Islet precursor cell (in vitro differentiated cells): ENCODE measurements at regions not wholly inside any gene's neighbourhood (a gene's known extent, or its start where the extent isn't known, plus 50 kb on each side); places are given as distances from the start of the nearest gene placed in this dataset.
A peak's percentile ranks its signal among the peaks of the same experiment; 100 is the strongest.
"Not testable (repeated sequence)": the region's sequence is repeated elsewhere in the genome, so short reads cannot be mapped to it uniquely, and the experiment has no call there.

Experiments
- DNase-seq: peaks from one replicate; pipeline ENCODE4 v3.0.0-alpha.2; 2018

DNA sequence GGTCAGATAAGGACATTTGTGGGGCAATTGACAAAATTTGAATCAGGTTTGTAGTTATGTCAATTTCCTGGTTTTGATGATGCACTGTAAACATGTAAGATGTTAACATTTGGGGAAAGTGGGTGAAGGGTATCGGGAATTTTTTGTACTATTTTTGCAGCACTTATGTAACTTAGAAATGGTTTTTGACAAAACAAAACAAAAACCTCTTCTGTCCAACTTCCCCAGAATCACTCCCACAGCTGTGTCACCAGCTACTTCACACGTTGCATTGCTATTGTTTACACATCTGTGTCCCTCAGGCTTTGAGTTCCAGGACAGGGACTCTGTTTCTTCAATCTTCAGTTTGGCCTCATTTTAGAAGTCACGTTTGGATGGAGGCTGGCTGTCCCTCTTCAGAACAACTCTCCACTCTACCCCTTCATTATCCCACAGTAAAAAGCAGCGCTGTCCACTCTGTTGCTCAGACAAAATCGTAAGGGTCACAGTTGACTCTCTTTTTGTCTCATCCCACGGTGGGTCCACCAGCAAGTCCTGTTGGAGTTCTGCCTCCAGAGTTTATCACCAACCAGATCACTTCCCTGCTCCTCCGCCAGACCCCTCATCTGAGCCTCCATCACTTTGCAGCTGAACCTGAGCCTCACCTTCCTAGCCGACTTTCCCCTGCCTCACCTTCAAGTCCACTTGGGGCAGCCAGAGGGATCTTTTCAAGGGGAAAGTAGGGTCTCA, 63.2 kb downstream of the NENF start:
- DNase-seq: peak; percentile 29

- no peak for DNase-seq
These were observed 64.0 kb downstream of the NENF start for GRCh38 chr1:212496682-212497081.

DNA sequence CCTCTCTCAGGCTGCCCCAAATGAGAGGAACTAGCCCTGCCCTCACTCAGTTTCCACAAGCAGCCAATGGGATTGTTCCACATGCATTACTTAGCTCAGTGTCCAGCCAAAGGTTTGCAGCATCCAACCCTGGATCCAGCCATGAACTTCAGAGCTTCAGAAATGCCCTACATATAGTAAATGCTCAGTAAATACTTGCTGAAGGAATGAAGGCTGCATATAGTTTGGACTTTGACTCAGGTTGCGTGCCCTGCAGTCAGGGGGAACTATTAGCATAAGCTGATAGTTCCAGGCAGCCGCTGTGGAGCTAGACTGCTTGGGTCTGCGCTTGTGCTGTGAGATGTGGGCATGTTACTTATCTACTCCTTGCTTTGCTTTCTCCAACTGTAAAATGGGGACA, 64.8 kb downstream of the NENF start:
- no peak for DNase-seq

DNA sequence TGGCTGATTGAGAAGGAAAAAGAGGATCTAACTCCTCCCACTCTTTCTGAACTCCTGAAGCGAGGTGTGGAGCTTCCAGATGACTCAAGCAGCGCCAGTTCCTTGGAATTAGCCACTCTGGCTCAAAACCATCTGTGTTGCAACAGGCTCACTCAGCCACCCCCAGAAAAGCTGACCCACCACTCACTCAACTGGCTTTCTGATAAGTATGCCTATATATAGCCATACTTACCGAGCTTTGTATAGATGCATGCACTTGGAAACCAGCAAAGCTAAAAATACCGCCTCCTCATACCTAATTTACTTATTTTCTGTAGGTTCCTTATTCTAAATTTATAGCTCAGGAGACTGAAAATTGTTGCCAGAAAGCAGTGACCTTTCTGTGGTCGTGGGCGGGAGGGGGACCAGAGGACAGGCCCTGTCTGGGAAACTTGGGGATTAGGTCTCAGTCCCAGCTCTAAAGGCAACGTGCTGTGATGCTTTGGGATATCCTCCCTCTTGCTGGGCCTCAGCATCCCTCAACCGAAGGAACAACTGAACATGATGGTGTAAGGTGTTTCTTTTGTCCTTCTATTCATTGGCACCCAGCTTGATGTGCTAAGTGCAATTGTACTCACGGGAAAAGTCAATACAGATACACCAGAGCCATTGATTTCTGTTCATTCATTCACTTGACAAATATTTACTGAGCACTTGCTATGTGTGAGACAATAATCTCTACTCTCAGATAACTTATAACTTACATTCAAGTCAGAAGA, 65.7 kb downstream of the NENF start:
- no peak for DNase-seq

DNA sequence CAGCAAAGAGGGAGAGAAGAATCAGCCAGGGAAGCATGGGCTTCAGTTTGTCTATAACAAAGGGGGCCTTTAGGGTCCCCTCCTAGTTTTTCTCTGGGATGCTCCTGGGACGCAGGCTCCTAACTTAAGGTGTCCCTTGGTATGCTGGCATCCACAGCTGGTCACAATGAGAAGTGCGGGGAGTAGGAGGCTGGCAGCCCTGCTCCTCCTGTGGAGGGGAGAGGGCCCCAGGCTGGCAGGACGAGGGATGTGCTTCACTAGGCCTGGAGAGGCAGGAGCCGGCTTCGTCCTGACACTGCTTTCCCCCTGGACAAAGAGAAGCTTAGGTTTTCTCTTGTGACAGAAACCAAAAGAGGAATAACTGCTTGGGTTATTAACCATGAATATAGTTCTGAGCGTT, 67.6 kb downstream of the NENF start:
- DNase-seq: no peak

DNA sequence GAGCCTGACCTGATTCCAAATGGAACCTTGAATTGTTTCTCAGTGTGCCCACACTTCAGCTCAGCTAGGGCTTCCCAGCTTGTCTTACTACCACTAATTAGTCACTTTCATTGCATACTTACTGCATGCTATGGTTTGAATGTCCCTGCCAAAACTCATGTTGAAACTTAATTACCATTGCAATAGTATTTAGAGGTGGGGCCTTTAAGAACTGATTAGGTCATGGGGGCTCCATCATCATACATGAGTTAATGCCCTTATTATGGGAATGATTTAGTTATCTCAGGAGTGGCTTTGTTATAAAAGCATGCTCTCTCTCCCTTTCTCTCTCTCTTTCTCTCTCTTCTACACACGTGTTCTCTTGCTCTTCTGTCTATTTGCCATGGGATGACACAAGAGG, 68.3 kb downstream of the NENF start:
- DNase-seq: no peak

GRCh38 chr1:212503714-212504113, 71.0 kb downstream of the NENF start:
- no peak for DNase-seq

GRCh38 chr1:212504171-212504803, 71.6 kb downstream of the NENF start:
- no peak for DNase-seq

GRCh38 chr1:212506666-212507065, 73.9 kb downstream of the NENF start:
- DNase-seq: no peak

DNA sequence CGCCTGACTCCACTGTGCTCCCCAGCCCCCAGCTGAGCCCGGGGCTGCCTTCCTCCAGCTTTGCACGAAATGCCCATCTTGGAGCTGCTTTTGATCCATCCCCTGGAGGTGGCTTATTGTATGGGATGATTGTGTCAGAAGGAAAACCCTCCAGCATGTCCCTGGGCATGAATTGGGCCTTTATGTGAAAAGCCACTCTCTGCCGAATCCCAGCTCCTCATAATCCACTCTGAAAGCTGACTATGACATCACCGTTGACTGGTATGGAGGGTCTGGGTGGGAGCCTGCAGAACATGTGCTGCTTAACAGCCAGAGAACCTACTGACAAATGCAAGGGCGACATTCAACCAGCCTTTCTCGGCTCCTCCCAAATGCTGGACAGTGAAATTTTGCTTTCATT, 74.6 kb downstream of the NENF start:
- DNase-seq: no peak

DNA sequence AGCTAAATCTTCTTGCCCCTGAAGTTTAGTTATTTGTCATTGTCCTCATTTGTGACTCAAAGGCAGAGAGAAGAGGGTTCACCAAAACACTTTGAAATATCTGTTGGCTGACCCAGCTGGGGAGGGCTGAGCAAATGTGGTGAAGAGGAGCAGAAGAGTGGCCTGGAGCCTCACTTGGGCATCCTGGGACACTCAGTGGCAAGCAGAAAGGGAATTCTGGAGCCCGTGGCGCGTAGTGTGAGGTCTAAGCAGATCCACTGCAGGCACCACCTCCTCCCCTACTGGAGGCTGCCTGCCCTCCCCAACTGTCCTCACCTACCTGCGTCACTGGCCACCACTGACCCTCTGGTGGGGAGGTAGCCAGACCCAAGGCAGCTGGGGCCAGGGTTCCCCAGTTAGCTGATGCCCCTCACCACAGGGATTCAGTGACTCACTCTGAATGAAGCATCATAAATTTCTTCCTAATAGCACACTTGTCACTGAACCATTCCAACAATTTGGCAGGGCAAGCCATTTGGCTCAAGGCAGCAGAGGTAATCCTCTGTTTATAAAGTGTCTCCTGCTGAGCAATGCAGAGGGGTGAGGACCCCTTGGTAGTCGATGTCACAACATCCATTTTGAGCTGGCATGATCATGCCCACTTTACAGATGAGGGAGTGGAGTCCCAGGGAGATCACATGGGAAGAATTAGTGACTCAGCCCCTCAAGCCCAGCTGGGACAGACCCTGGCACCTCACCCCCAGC, 80.3 kb downstream of the NENF start:
- DNase-seq: peak; percentile 78

GRCh38 chr1:212513586-212513985, 80.9 kb downstream of the NENF start:
- DNase-seq: no peak

GRCh38 chr1:212514056-212514614, 81.4 kb downstream of the NENF start:
- peak; percentile 68 for DNase-seq

DNA sequence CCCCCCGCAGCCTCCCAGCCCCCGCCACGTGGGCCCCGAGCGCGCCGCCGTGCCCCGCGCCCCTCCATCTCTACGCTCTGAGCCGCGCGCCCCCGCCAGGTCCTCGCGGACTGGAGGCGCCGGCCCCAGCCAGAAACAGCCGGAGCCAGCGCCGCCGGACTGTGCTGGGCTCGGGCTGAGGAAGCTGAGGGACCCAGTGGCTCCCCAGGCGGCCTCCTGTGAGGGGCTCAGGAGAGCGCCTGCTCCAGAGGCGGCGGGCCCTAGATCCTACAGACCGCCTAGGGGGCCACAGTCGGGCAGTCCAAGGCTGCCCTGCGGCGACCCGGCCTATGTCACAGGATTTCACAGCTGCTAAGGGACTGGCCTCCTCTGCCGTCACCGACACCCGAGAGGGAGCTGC, 82.1 kb downstream of the NENF start:
- DNase-seq: peak; percentile 62

DNA sequence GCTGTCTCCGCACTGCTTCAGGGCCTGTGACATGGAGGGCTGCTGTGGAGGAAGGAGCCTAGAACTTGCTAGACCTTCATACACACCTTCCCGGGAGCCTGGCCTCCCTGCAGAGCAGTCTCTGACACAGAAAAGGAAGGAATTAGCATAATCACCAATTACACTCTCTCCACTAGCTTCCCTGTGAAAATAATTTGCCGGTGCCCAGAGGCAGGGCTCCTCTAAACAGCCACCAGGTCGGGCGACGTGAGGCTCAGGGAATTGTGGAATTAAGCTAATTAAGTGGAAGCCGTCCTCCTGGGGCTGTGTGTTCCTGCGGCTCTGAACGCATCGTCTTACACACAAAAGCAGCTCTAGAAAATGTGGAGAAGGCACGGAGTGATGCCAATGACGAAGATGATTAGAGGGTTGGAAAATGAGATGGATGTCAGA, 82.6 kb downstream of the NENF start:
- DNase-seq: peak; percentile 68

DNA sequence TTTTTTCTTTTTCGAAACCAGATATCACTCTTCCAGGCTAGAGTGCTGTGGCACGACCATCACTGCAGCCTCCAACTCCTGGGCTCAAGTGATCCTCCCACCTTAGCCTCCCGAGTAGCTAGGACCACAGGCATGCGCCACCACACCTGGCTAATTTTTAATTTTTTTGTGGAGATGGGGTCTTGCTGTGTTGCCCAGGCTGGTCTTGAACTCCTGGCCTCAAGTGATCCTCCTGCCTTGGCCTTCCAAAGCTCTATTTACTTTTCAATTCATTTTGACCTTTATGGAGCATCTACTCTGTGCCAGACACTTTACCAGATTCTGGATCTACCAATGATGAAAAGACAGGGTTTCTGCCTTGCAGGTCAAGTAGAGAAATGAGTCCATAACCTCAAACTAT, 83.3 kb downstream of the NENF start:
- not testable (repeated sequence) for DNase-seq

DNA sequence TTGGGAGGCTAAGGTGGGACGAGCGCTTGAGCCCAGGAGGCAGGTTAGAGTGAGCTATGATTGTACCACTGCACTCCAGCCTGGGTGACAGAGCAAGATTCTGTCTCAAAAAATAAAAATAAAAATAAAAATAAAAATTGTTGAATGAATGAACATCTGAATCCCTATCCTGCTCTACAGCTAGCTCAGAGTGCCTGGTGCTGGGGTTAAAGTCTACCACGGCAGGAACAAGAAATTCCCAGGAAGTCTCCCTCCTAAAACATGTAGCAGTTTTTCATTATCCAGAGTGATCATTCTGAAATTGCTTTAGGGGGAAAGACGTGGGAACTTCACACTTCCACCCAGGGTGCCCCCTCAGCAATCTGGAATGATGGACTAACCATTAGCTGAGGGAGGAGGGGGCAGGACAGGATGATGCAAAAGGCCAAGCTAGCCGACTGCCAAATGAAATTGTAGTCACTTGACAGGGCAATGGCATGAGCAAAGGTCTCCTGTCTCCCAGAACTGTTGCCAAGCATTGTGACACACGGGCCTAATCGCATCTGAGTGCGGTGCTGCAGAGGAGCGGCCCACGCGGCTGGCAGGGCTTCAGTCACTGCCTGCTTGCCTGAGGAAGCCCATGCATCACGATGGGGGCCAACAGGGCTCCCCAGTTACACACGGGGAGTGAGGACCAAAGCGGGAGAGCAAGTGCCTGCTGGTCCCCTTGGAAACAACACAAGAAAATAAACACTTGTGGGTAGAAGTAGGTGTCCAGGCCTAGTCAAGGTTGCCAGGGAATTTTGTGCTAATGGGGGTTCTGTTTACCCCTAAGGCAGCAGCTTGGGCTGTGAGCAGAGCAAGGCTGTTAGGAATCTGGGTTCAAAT, 85.7 kb downstream of the NENF start:
- no peak for DNase-seq

DNA sequence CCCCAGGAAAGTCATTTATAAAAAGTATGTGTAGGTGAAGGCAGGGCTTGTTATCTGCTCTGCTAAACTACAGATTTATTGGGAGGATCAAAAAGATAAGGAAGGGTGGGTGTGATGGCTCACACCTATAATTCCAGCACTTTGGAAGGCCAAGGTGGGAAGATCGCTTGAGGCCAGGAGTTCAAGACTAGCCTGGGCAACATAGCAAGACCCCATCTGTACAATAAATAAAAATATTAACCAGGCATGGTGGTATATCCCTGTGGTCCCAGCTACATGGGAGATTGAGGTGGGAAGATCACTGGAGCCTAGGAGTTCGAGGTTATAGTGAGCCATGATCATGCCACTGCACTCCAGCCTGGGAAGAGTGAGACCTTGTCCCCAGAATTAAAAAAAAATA, 86.4 kb downstream of the NENF start:
- no peak for DNase-seq

DNA sequence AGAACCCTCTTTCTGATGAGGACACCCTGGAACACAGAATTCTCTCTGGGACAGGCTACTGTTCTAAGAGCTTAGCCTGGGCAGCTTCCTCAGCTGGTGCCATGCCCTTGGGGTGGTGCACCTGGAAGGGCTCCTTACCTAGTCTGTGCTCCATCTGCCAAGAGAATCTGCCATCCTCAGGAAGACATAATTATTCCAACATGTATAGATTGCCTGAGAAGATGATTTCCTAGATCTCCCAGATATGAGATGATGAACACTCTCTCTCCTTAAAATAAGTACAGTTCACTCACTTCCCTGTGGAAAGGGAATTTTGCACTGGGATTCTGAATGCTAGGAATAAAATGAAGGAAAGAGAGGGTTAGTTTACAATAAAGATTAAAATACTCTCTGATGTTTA, 87.6 kb downstream of the NENF start:
- no peak for DNase-seq

- DNase-seq: no peak
These were observed 87.8 kb upstream of the ATF3 start for GRCh38 chr1:212520746-212521145.

DNA sequence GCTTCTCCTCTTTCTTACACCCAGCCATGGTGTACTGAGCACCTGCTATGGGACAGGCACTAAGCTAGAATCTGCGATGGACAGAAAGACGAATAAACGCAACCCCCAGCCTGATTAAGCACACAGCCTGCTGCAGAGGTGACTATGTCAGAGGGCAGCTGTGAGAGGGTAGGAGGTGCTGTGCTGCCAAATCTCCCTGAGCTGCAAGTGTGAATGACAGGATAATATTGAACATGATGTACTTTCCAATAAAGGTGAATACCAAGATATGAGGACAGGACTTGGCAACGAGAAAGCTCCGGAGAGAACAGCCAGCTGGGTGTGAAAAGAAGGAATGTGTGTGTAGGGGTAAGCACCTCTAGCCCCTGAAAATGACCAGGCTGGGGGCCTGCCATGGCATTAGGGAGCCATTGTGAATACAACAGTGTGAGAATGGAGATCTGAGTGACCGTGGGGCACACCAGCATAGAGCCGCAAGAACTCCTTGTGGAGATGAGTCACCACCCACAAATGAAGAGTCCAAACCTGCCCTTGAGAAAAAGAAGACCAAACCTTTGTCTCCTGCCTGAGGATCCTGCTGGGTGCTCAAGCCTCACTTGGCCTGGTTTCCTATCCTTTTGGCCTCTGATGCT, 83.0 kb upstream of the ATF3 start:
- no peak for DNase-seq

GRCh38 chr1:212526111-212526491, 82.5 kb upstream of the ATF3 start:
- DNase-seq: no peak
